KMS-11 (cell line): ENCODE measurements at regions not wholly inside any gene's neighbourhood (a gene's known extent, or its start where the extent isn't known, plus 50 kb on each side); places are given as distances from the start of the nearest gene placed in this dataset.

Experiments used
- H2AFZ ChIP-seq: fragments of 200-600 bp; sonication (generic); 2 replicates; pipeline ENCODE4 v1.6.1; 2016; ENCODE audit warnings: antibody characterized with exemption, mixed run types, low read depth
- H3K27ac ChIP-seq: fragments of 200-600 bp; sonication (generic); 2 replicates; pipeline ENCODE4 v1.6.1; 2016; ENCODE audit warnings: mild to moderate bottlenecking, mixed run types
- H3K27me3 ChIP-seq: fragments of 200-600 bp; sonication (generic); 2 replicates; pipeline ENCODE4 v1.6.1; 2017; ENCODE audit warnings: mild to moderate bottlenecking, low read depth, mixed run types, moderate library complexity; ENCODE audit not compliant: insufficient read depth
- H3K36me3 ChIP-seq: fragments of 200-600 bp; sonication (generic); 2 replicates; pipeline ENCODE4 v1.6.1; 2017; ENCODE audit warnings: mild to moderate bottlenecking, mixed run types; ENCODE audit not compliant: insufficient read depth
- H3K4me1 ChIP-seq: fragments of 200-600 bp; sonication (generic); 2 replicates; pipeline ENCODE4 v1.6.1; 2016; ENCODE audit warnings: mild to moderate bottlenecking, low read depth, mixed run types; ENCODE audit not compliant: poor library complexity, severe bottlenecking
- H3K4me2 ChIP-seq: fragments of 200-600 bp; sonication (generic); 2 replicates; pipeline ENCODE4 v1.7.0; 2016; ENCODE audit warnings: mild to moderate bottlenecking, mixed run types
- H3K4me3 ChIP-seq: fragments of 200-600 bp; sonication (generic); IDR thresholded peaks from 2 replicates; pipeline ENCODE4 v1.6.1; 2017; ENCODE audit warnings: low read depth, low read length, mixed read lengths; ENCODE audit not compliant: insufficient read depth
- H3K79me2 ChIP-seq: fragments of 200-600 bp; sonication (generic); 2 replicates; pipeline ENCODE4 v1.6.1; 2016; ENCODE audit warnings: low read depth, mixed run types; ENCODE audit not compliant: insufficient read depth
- H3K9ac ChIP-seq: fragments of 200-600 bp; sonication (generic); 2 replicates; pipeline ENCODE4 v1.6.1; 2016; ENCODE audit warnings: mild to moderate bottlenecking, mixed run types
- H4K20me1 ChIP-seq: fragments of 200-600 bp; sonication (generic); 2 replicates; pipeline ENCODE4 v1.6.1; 2016; ENCODE audit warnings: mild to moderate bottlenecking, mixed run types; ENCODE audit not compliant: insufficient read depth
- CTCF ChIP-seq: fragments of 200-600 bp; sonication (generic); conservative IDR thresholded peaks from 2 replicates; pipeline ENCODE4 v1.6.1; 2017; ENCODE audit warnings: low read depth, mild to moderate bottlenecking, antibody characterized with exemption, low read length, moderate library complexity, mixed read lengths

- Histone ChIP-seq H4K20me1 (no peaks in the 10 kb centered on the region), H2AFZ (no peak overlapping the region; the same call in 1 of the 2 replicates), H3K36me3 (no peaks in the 10 kb centered on the region), H3K79me2 (no peaks in the 10 kb centered on the region), H3K4me3 (no peak overlapping the region), H3K27me3 (no peaks in the 10 kb centered on the region), H3K27ac (no peak overlapping the region), H3K9ac (no peak overlapping the region), H3K4me1 (peaks cover 3% of the 10 kb centered on the region), H3K4me2 (peak overlapping the region; percentile 29; the same call in 1 of the 2 replicates)
- no peak for TF ChIP-seq CTCF
Measured at GRCh38 chr3:73733746-73734145, 109.0 kb upstream of the PDZRN3 start.

- no peaks in the 10 kb centered on the region for H3K27me3 ChIP-seq
- H3K9ac ChIP-seq: no peak overlapping the region
- H3K79me2 ChIP-seq: no peaks in the 10 kb centered on the region
- no peak overlapping the region for H2AFZ ChIP-seq
- H3K36me3 ChIP-seq: no peaks in the 10 kb centered on the region
- no peaks in the 10 kb centered on the region for H4K20me1 ChIP-seq
- no peak overlapping the region for H3K4me2 ChIP-seq
- peaks cover 3% of the 10 kb centered on the region for H3K4me1 ChIP-seq
- H3K27ac ChIP-seq: no peak overlapping the region
- no peak overlapping the region for H3K4me3 ChIP-seq
- no peak for TF ChIP-seq CTCF
Measured at GRCh38 chr3:73729969-73730440, 105.3 kb upstream of the PDZRN3 start.

- Histone ChIP-seq H3K4me2 (no peak overlapping the region), H3K27me3 (no peaks in the 10 kb centered on the region), H4K20me1 (no peaks in the 10 kb centered on the region), H2AFZ (no peak overlapping the region), H3K4me1 (no peaks in the 10 kb centered on the region), H3K27ac (no peak overlapping the region), H3K36me3 (no peaks in the 10 kb centered on the region), H3K79me2 (no peaks in the 10 kb centered on the region), H3K9ac (no peak overlapping the region), H3K4me3 (no peak overlapping the region)
- no peak for TF ChIP-seq CTCF
Measured at GRCh38 chr3:73727854-73728253, 103.1 kb upstream of the PDZRN3 start.

GRCh38 chr3:73727117-73727821 lies 102.5 kb upstream of the PDZRN3 start:
- Histone ChIP-seq H2AFZ (no peak overlapping the region), H3K27ac (no peak overlapping the region), H3K79me2 (no peaks in the 10 kb centered on the region), H3K4me2 (no peak overlapping the region), H4K20me1 (no peaks in the 10 kb centered on the region), H3K27me3 (no peaks in the 10 kb centered on the region), H3K9ac (no peak overlapping the region), H3K36me3 (no peaks in the 10 kb centered on the region), H3K4me3 (no peak overlapping the region), H3K4me1 (no peaks in the 10 kb centered on the region)
- no peak for TF ChIP-seq CTCF
